HEK293 (cell line): ENCODE measurements at regions not wholly inside any gene's neighbourhood (a gene's known extent, or its start where the extent isn't known, plus 50 kb on each side); places are given as distances from the start of the nearest gene placed in this dataset.

Experiments
- CTCF ChIA-PET: fragments of 350-600 bp; formaldehyde crosslinking; extraction: SDS; loops from one replicate; lab custom pipeline; 2021; ENCODE audit warnings: antibody characterized with exemption; lab: Yijun Ruan, JAX
- POLR2A ChIA-PET: fragments of 300-600 bp; formaldehyde crosslinking; extraction: SDS; loops from one replicate; lab custom pipeline; 2020; ENCODE audit warnings: antibody characterized with exemption, inconsistent platforms; lab: Yijun Ruan, JAX
- H3K27ac ChIP-seq: fragments of 200-500 bp; sonication (Bioruptor generic); 2 replicates; pipeline ENCODE4 v1.5.1; 2014; ENCODE audit warnings: low read depth, low read length, control low read depth, inconsistent platforms; ENCODE audit errors: extremely low read depth
- H3K36me3 ChIP-seq, 2 experiments: fragments of 200-500 bp in 1 of 2; sonication (Bioruptor generic) in 1 of 2; 1 replicate in 1 of 2; 2 replicates in 1 of 2; pipeline ENCODE4 v1.5.1; 2014 to 2017; ENCODE audit warnings: inconsistent platforms in 2 of 2, low read length in 2 of 2; ENCODE audit not compliant: control insufficient read depth in 2 of 2, insufficient read depth in 1 of 2
- H3K4me1 ChIP-seq: fragments of 200-500 bp; sonication (Bioruptor generic); 2 replicates; pipeline ENCODE4 v1.5.1; 2014; ENCODE audit warnings: mild to moderate bottlenecking, low read length, inconsistent platforms; ENCODE audit not compliant: control insufficient read depth, insufficient read depth
- H3K4me3 ChIP-seq: 2 replicates; pipeline ENCODE4 v1.5.1; 2011; ENCODE audit warnings: low read depth, mild to moderate bottlenecking, control low read depth, low read length, moderate library complexity
- H3K9me3 ChIP-seq: fragments of 200-500 bp; sonication (Bioruptor generic); 2 replicates; pipeline ENCODE4 v1.5.1; 2014; ENCODE audit warnings: low read depth, low read length, inconsistent platforms; ENCODE audit not compliant: control insufficient read depth, insufficient read depth
- IKZF3 ChIP-seq: fragments of 450-650 bp; IDR thresholded peaks from 2 replicates; pipeline ENCODE4 v1.5.0; 2018; ENCODE audit warnings: missing biosample characterization, mild to moderate bottlenecking, missing genetic modification characterization, moderate library complexity
- KLF16 ChIP-seq: fragments of 450-650 bp; formaldehyde crosslinking; IDR thresholded peaks from 2 replicates; pipeline ENCODE4 v1.5.1; 2017; ENCODE audit warnings: missing biosample characterization, missing genetic modification characterization
- PRDM10 ChIP-seq: fragments of 450-650 bp; formaldehyde crosslinking; IDR thresholded peaks from 2 replicates; pipeline ENCODE4 v1.5.1; 2016; ENCODE audit warnings: missing biosample characterization, missing genetic modification characterization
- PRDM6 ChIP-seq: fragments of 450-650 bp; formaldehyde crosslinking; IDR thresholded peaks from 2 replicates; pipeline ENCODE4 v1.5.1; 2017; ENCODE audit warnings: missing biosample characterization, missing genetic modification characterization
- RBAK ChIP-seq: fragments of 450-650 bp; formaldehyde crosslinking; IDR thresholded peaks from 2 replicates; pipeline ENCODE4 v1.5.1; 2016; ENCODE audit warnings: missing biosample characterization, missing genetic modification characterization
- TSHZ1 ChIP-seq: fragments of 450-650 bp; formaldehyde crosslinking; IDR thresholded peaks from 2 replicates; pipeline ENCODE4 v1.5.1; 2016; ENCODE audit warnings: missing biosample characterization, missing genetic modification characterization, borderline replicate concordance
- YY2 ChIP-seq: fragments of 450-650 bp; formaldehyde crosslinking; IDR thresholded peaks from 2 replicates; pipeline ENCODE4 v1.5.1; 2016; ENCODE audit warnings: missing biosample characterization, missing genetic modification characterization
- ZNF10 ChIP-seq: fragments of 450-650 bp; formaldehyde crosslinking; IDR thresholded peaks from 2 replicates; pipeline ENCODE4 v1.5.1; 2017; ENCODE audit warnings: missing biosample characterization, missing genetic modification characterization
- ZNF133 ChIP-seq: fragments of 450-650 bp; formaldehyde crosslinking; IDR thresholded peaks from 2 replicates; pipeline ENCODE4 v1.5.1; 2016; ENCODE audit warnings: missing biosample characterization, missing genetic modification characterization
- ZNF175 ChIP-seq: fragments of 450-650 bp; formaldehyde crosslinking; IDR thresholded peaks from 2 replicates; pipeline ENCODE4 v1.5.1; 2016; ENCODE audit warnings: missing biosample characterization, missing genetic modification characterization
- ZNF184 ChIP-seq: fragments of 450-650 bp; IDR thresholded peaks from 2 replicates; pipeline ENCODE4 v1.5.1; 2018; ENCODE audit warnings: missing biosample characterization, mild to moderate bottlenecking, missing genetic modification characterization
- ZNF202 ChIP-seq: fragments of 450-650 bp; formaldehyde crosslinking; IDR thresholded peaks from 2 replicates; pipeline ENCODE4 v1.5.1; 2016; ENCODE audit warnings: missing biosample characterization, missing genetic modification characterization, borderline replicate concordance
- ZNF248 ChIP-seq: fragments of 450-650 bp; formaldehyde crosslinking; IDR thresholded peaks from 2 replicates; pipeline ENCODE4 v1.5.1; 2017; ENCODE audit warnings: missing biosample characterization, missing genetic modification characterization
- ZNF280C ChIP-seq: fragments of 450-650 bp; formaldehyde crosslinking; IDR thresholded peaks from 2 replicates; pipeline ENCODE4 v1.5.1; 2016; ENCODE audit warnings: missing biosample characterization, missing genetic modification characterization
- ZNF311 ChIP-seq: fragments of 450-650 bp; formaldehyde crosslinking; IDR thresholded peaks from 2 replicates; pipeline ENCODE4 v1.5.1; 2017; ENCODE audit warnings: missing biosample characterization, missing genetic modification characterization, borderline replicate concordance
- ZNF510 ChIP-seq: fragments of 450-650 bp; formaldehyde crosslinking; IDR thresholded peaks from 2 replicates; pipeline ENCODE4 v1.5.1; 2018; ENCODE audit warnings: mild to moderate bottlenecking, missing genetic modification characterization, missing biosample characterization; ENCODE audit not compliant: insufficient replicate concordance
- ZNF621 ChIP-seq: fragments of 450-650 bp; formaldehyde crosslinking; IDR thresholded peaks from 2 replicates; pipeline ENCODE4 v1.5.1; 2017; ENCODE audit warnings: missing biosample characterization, missing genetic modification characterization
- TF ChIP-seq, protein P1 (sequence below): fragments of 450-650 bp; formaldehyde crosslinking; IDR thresholded peaks from 2 replicates; pipeline ENCODE4 v1.5.1; 2017; ENCODE audit warnings: missing biosample characterization, missing genetic modification characterization
- TF ChIP-seq, protein P2 (sequence below): fragments of 450-650 bp; formaldehyde crosslinking; IDR thresholded peaks from 2 replicates; pipeline ENCODE4 v1.5.1; 2017; ENCODE audit warnings: missing biosample characterization, mild to moderate bottlenecking, missing genetic modification characterization, moderate library complexity

GRCh38 chr20:41769592-41770018, 151.4 kb upstream of the CHD6 start:
- TF ChIP-seq TSHZ1 (tag by site-specific recombination) (no peak), ZNF133 (tag by site-specific recombination) (no peak), PRDM6 (tag by site-specific recombination) (no peak), IKZF3 (no peak), ZNF10 (no peak), ZNF311 (tag by site-specific recombination) (no peak)
- CTCF ChIA-PET: interaction anchor here (1.0 kb wide), 1 partner anchor 31 kb away, joined by 3 read pairs; no protein-coding TSS in a partner anchor
- Histone ChIP-seq H3K9me3 (no peaks in the 10 kb centered on the region), H3K36me3 (no peaks in the 10 kb centered on the region), H3K4me1 (no peaks in the 10 kb centered on the region), H3K27ac (no peak overlapping the region), H3K4me3 (no peak overlapping the region)
- POLR2A ChIA-PET: no interaction called here

- Histone ChIP-seq H3K9me3 (no peaks in the 10 kb centered on the region), H3K36me3 (no peaks in the 10 kb centered on the region), H3K4me1 (no peaks in the 10 kb centered on the region), H3K4me3 (no peak overlapping the region), H3K27ac (no peak overlapping the region)
- ChIA-PET POLR2A (no interaction called here), CTCF (interaction anchor here (2.6 kb wide), 1 partner anchor 11 kb away, joined by 10 read pairs; no protein-coding TSS in a partner anchor)
- TF ChIP-seq ZNF184 (no peak), RBAK (tag by site-specific recombination) (no peak), ZNF280C (tag by site-specific recombination) (no peak), ZNF202 (tag by site-specific recombination) (no peak), KLF16 (tag by site-specific recombination) (no peak), YY2 (no peak), ZNF175 (tag by site-specific recombination) (no peak), ZNF621 (tag by site-specific recombination) (no peak), ZNF510 (no peak), PRDM10 (tag by site-specific recombination) (no peak), ZNF248 (tag by site-specific recombination) (no peak)
- TF ChIP-seq, protein P1, sequence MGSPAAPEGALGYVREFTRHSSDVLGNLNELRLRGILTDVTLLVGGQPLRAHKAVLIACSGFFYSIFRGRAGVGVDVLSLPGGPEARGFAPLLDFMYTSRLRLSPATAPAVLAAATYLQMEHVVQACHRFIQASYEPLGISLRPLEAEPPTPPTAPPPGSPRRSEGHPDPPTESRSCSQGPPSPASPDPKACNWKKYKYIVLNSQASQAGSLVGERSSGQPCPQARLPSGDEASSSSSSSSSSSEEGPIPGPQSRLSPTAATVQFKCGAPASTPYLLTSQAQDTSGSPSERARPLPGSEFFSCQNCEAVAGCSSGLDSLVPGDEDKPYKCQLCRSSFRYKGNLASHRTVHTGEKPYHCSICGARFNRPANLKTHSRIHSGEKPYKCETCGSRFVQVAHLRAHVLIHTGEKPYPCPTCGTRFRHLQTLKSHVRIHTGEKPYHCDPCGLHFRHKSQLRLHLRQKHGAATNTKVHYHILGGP (tag by site-specific recombination): no peak
- TF ChIP-seq, protein P2, sequence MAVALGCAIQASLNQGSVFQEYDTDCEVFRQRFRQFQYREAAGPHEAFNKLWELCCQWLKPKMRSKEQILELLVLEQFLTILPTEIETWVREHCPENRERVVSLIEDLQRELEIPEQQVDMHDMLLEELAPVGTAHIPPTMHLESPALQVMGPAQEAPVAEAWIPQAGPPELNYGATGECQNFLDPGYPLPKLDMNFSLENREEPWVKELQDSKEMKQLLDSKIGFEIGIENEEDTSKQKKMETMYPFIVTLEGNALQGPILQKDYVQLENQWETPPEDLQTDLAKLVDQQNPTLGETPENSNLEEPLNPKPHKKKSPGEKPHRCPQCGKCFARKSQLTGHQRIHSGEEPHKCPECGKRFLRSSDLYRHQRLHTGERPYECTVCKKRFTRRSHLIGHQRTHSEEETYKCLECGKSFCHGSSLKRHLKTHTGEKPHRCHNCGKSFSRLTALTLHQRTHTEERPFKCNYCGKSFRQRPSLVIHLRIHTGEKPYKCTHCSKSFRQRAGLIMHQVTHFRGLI (tag by site-specific recombination): no peak
Observed at GRCh38 chr20:41750137-41750536, 132.0 kb upstream of the CHD6 start.
